PC-9 (cell line): ENCODE measurements at regions not wholly inside any gene's neighbourhood (a gene's known extent, or its start where the extent isn't known, plus 50 kb on each side); places are given as distances from the start of the nearest gene placed in this dataset.
A peak's percentile ranks its signal among the peaks of the same experiment; 100 is the strongest.

Source experiments
- BruUV-seq: library from RNA; stranded (reverse); fragments of 400-500 nt; replicated peaks from 2 replicates; lab custom pipeline; 2021; lab: Mats Ljungman, UMichigan
- CTCF ChIA-PET: fragments of 300-600 bp; sonication (Branson Sonifier 250); formaldehyde crosslinking; loops from one replicate; lab custom pipeline; 2022; ENCODE audit warnings: antibody characterized with exemption; lab: Charles Lee
- POLR2A ChIA-PET: fragments of 300-600 bp; sonication (Branson Sonifier 250); formaldehyde crosslinking; loops from one replicate; lab custom pipeline; 2022; ENCODE audit warnings: antibody characterized with exemption; ENCODE audit not compliant: unreplicated experiment; lab: Charles Lee
- DNase-seq, 2 experiments: peaks; one replicate each; pipeline versions ENCODE4 v3.0.0 to v3.0.0-alpha.2; 2015 to 2022; ENCODE audit warnings: mixed read lengths in 1 of 2
- H2AFZ ChIP-seq: fragments of 200-600 bp; sonication (generic); 2 replicates; pipeline ENCODE4 v1.8.1; 2017; ENCODE audit warnings: antibody characterized with exemption
- H3F3A ChIP-seq: fragments of 200-600 bp; sonication (generic); 2 replicates; pipeline ENCODE4 v1.8.1; 2017; ENCODE audit warnings: antibody characterized with exemption, mild to moderate bottlenecking, low read depth; ENCODE audit not compliant: insufficient read depth
- H3K27ac ChIP-seq: fragments of 200-600 bp; sonication (generic); 2 replicates; pipeline ENCODE4 v1.6.1; 2016; ENCODE audit warnings: mixed run types
- H3K27me3 ChIP-seq: fragments of 200-600 bp; sonication (generic); 2 replicates; pipeline ENCODE4 v1.6.1; 2016; ENCODE audit warnings: low read depth, mixed run types; ENCODE audit not compliant: insufficient read depth
- H3K36me3 ChIP-seq: fragments of 200-600 bp; sonication (generic); 2 replicates; pipeline ENCODE4 v1.6.1; 2016; ENCODE audit warnings: low read depth, mixed run types
- H3K4me1 ChIP-seq: fragments of 200-600 bp; sonication (generic); replicated peaks from 2 replicates; pipeline ENCODE4 v1.6.1; 2016; ENCODE audit warnings: mixed run types; ENCODE audit not compliant: insufficient read depth
- H3K4me2 ChIP-seq: fragments of 200-600 bp; sonication (generic); 2 replicates; pipeline ENCODE4 v1.6.1; 2017; ENCODE audit warnings: mixed run types
- H3K4me3 ChIP-seq: fragments of 200-600 bp; sonication (generic); 2 replicates; pipeline ENCODE4 v1.6.1; 2016; ENCODE audit warnings: mixed run types
- H3K79me2 ChIP-seq: fragments of 200-600 bp; sonication (generic); 2 replicates; pipeline ENCODE4 v1.6.1; 2017; ENCODE audit warnings: low read depth, mixed run types
- H3K9me2 ChIP-seq: fragments of 200-600 bp; sonication (generic); 2 replicates; pipeline ENCODE4 v1.8.1; 2017; ENCODE audit warnings: mild to moderate bottlenecking; ENCODE audit not compliant: insufficient read depth
- H3K9me3 ChIP-seq: fragments of 200-600 bp; sonication (generic); 2 replicates; pipeline ENCODE4 v1.8.1; 2016; ENCODE audit warnings: low read depth; ENCODE audit not compliant: insufficient read depth
- H4K20me1 ChIP-seq: fragments of 200-600 bp; sonication (generic); 2 replicates; pipeline ENCODE4 v1.8.1; 2017; ENCODE audit not compliant: insufficient read depth
- CTCF ChIP-seq: fragments of 200-600 bp; sonication (generic); conservative IDR thresholded peaks from 2 replicates; pipeline ENCODE4 v1.6.1; 2017; ENCODE audit warnings: mixed run types, antibody characterized with exemption, mild to moderate bottlenecking, moderate library complexity
- EZH2 ChIP-seq: fragments of 200-600 bp; sonication (generic); IDR thresholded peaks from 2 replicates; pipeline ENCODE4 v1.8.0; 2017; ENCODE audit warnings: antibody characterized with exemption, low read depth
- intact Hi-C: fragments of 100-400 bp; cut with micrococcal nuclease; formaldehyde crosslinking; loops from one replicate; pipeline ENCODE4 v1.10.0; 2022; ENCODE audit not compliant: unreplicated experiment

GRCh38 chr9:85428230-85428629 lies 313.5 kb downstream of the AGTPBP1 start:
- DNase-seq: no peak
- H3K4me2 ChIP-seq: no peak overlapping the region
- no peak overlapping the region for H3K27ac ChIP-seq
- no peaks in the 10 kb centered on the region for H4K20me1 ChIP-seq
- ChIA-PET POLR2A (no interaction called here), CTCF (no interaction called here)
- no peak overlapping the region for H2AFZ ChIP-seq
- H3K36me3 ChIP-seq: no peaks in the 10 kb centered on the region
- H3K4me3 ChIP-seq: no peak overlapping the region
- no peaks in the 10 kb centered on the region for H3K9me3 ChIP-seq
- H3K79me2 ChIP-seq: no peaks in the 10 kb centered on the region
- H3K27me3 ChIP-seq: peaks cover 85% of the 10 kb centered on the region
- intact Hi-C loops: no loop called here
- no peak for TF ChIP-seq CTCF
- no peak for TF ChIP-seq EZH2
- BruUV-seq: no TSS peak
- H3K9me2 ChIP-seq: no peaks in the 10 kb centered on the region
- H3K4me1 ChIP-seq: no peaks in the 10 kb centered on the region
- no peaks in the 10 kb centered on the region for H3F3A ChIP-seq

- POLR2A ChIA-PET: no interaction called here
- H3K9me2 ChIP-seq: no peaks in the 10 kb centered on the region
- no peaks in the 10 kb centered on the region for H4K20me1 ChIP-seq
- no peak for TF ChIP-seq CTCF
- TF ChIP-seq EZH2: no peak
- no peaks in the 10 kb centered on the region for H3K36me3 ChIP-seq
- no peak overlapping the region for H3K4me2 ChIP-seq
- H3K79me2 ChIP-seq: no peaks in the 10 kb centered on the region
- H3K27ac ChIP-seq: no peak overlapping the region
- no peak overlapping the region for H2AFZ ChIP-seq
- CTCF ChIA-PET: no interaction called here
- no TSS peak for BruUV-seq
- H3F3A ChIP-seq: no peaks in the 10 kb centered on the region
- intact Hi-C loops: no loop called here
- no peak for DNase-seq
- no peaks in the 10 kb centered on the region for H3K9me3 ChIP-seq
- no peak overlapping the region for H3K4me3 ChIP-seq
- H3K4me1 ChIP-seq: no peaks in the 10 kb centered on the region
- H3K27me3 ChIP-seq: peaks cover 81% of the 10 kb centered on the region
Measured at GRCh38 chr9:85427772-85428171, 314.0 kb downstream of the AGTPBP1 start.

GRCh38 chr9:85425153-85425611 lies 316.6 kb downstream of the AGTPBP1 start:
- Histone ChIP-seq H4K20me1 (no peaks in the 10 kb centered on the region), H3K4me1 (no peaks in the 10 kb centered on the region), H3K4me2 (no peak overlapping the region), H3F3A (no peaks in the 10 kb centered on the region), H3K79me2 (no peaks in the 10 kb centered on the region), H3K27ac (no peak overlapping the region), H3K4me3 (no peak overlapping the region), H3K9me3 (no peaks in the 10 kb centered on the region), H3K27me3 (peaks cover 57% of the 10 kb centered on the region), H3K36me3 (no peaks in the 10 kb centered on the region), H3K9me2 (no peaks in the 10 kb centered on the region), H2AFZ (no peak overlapping the region)
- DNase-seq: peak in 1 of 2 experiments; percentile 38
- POLR2A ChIA-PET: no interaction called here
- no TSS peak for BruUV-seq
- TF ChIP-seq CTCF (peak; percentile 78), EZH2 (no peak)
- CTCF ChIA-PET: interaction anchor here (0.6 kb wide), 1 partner anchor 1147 kb away, joined by 4 read pairs; no protein-coding TSS in a partner anchor
- intact Hi-C loops: no loop called here
